ENCODE measurements at regions not wholly inside any gene's neighbourhood (a gene's known extent, or its start where the extent isn't known, plus 50 kb on each side); places are given as distances from the start of the nearest gene placed in this dataset.

GRCh38 chr6:126530775-126531174, 190.9 kb downstream of the CENPW start:
- Histone ChIP-seq H3K9me3 (no peaks in the 10 kb centered on the region), H3K4me3 (replicated peaks in 1 of 3) (no peak overlapping the region), H3K4me1 (no peaks in the 10 kb centered on the region), H3K27me3 (no peaks in the 10 kb centered on the region), H3K27ac (no peak overlapping the region), H3K36me3 (no peaks in the 10 kb centered on the region)
- DNase-seq = no peak
- intact Hi-C loops (cut with DNase I) = no loop called here
- TF ChIP-seq CTCF (IDR thresholded peaks at IDR 0.05) = no peak

DNA sequence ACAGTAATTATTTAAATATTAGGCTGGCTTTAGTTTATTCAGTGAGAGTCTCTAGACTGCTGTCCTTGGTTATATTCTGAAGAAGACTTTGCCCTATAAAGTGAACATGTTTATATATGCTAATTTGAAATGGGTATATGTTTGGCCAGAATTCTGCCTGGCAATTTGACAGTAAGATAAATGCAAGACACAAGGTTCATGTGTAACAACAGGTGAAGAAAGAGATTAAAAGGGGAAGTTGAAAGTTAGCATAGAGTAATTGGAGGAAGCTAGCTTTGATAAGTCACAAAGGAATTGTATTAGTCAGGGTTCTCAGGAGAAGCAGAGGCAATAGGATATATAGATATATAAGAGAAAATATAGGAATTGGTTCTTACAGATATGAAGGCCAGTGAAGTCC, 191.4 kb downstream of the CENPW start:
- Histone ChIP-seq H3K4me1 (no peaks in the 10 kb centered on the region), H3K27me3 (no peaks in the 10 kb centered on the region), H3K4me3 (replicated peaks in 1 of 3) (no peak overlapping the region), H3K9me3 (no peaks in the 10 kb centered on the region), H3K36me3 (no peaks in the 10 kb centered on the region), H3K27ac (no peak overlapping the region)
- intact Hi-C loops (cut with DNase I) = no loop called here
- TF ChIP-seq POLR2A (IDR thresholded peaks at IDR 0.05) (no peak), CTCF (IDR thresholded peaks at IDR 0.05) (no peak)
- DNase-seq = no peak

- Histone ChIP-seq H3K4me3 (replicated peaks in 1 of 3) (no peak overlapping the region), H3K27ac (no peak overlapping the region), H3K27me3 (no peaks in the 10 kb centered on the region), H3K4me1 (no peaks in the 10 kb centered on the region), H3K36me3 (no peaks in the 10 kb centered on the region), H3K9me3 (no peaks in the 10 kb centered on the region)
- WGBS, 2 donors = 87 to 88% methylated on average over 1 of the region's 1 CpG
- intact Hi-C loops (cut with DNase I) = no loop called here
- DNase-seq = no peak
- TF ChIP-seq POLR2A (IDR thresholded peaks at IDR 0.05) (no peak), CTCF (IDR thresholded peaks at IDR 0.05) (no peak)
Measured at GRCh38 chr6:126531840-126532239, 191.9 kb downstream of the CENPW start.

DNA sequence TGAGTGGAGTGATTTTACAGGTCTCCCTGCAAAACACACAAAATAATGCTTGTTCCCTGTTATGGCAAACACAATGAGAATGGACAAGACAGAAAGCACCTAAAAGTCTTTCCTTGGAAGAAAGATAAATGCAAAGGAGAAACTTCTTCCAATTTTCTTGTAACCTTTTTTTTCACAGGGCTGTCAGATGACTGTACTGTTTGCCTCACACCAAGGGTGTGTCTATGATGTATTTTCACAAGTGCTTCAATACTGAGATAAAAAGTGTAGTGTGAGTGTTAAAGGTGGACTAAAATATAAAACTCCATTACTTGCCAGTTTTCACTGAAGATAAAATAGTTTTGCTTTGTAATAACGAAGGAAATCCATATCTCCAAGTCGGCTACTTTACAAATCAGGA, 194.5 kb downstream of the CENPW start:
- intact Hi-C loops (cut with DNase I) = no loop called here
- TF ChIP-seq CTCF (IDR thresholded peaks at IDR 0.05) = no peak
- no peak for TF ChIP-seq POLR2A (IDR thresholded peaks at IDR 0.05)
- no peaks in the 10 kb centered on the region for H3K4me1 ChIP-seq
- no peaks in the 10 kb centered on the region for H3K9me3 ChIP-seq
- no peak for DNase-seq
- WGBS, 2 donors = 85 to 88% methylated on average over 2 of the region's 2 CpGs
- no peak overlapping the region for H3K4me3 ChIP-seq (replicated peaks in 1 of 3)
- no peak overlapping the region for H3K27ac ChIP-seq
- no peaks in the 10 kb centered on the region for H3K36me3 ChIP-seq
- H3K27me3 ChIP-seq = no peaks in the 10 kb centered on the region

GRCh38 chr6:126535138-126535537, 195.2 kb downstream of the CENPW start:
- 74 to 80% methylated on average over 3 of the region's 3 CpGs for WGBS, 2 donors
- H3K27me3 ChIP-seq = no peaks in the 10 kb centered on the region
- no peak overlapping the region for H3K4me3 ChIP-seq (replicated peaks in 1 of 3)
- no peak for TF ChIP-seq POLR2A (IDR thresholded peaks at IDR 0.05)
- no peaks in the 10 kb centered on the region for H3K4me1 ChIP-seq
- DNase-seq = no peak
- intact Hi-C loops (cut with DNase I) = no loop called here
- no peaks in the 10 kb centered on the region for H3K9me3 ChIP-seq
- H3K36me3 ChIP-seq = no peaks in the 10 kb centered on the region
- H3K27ac ChIP-seq = no peak overlapping the region

DNA sequence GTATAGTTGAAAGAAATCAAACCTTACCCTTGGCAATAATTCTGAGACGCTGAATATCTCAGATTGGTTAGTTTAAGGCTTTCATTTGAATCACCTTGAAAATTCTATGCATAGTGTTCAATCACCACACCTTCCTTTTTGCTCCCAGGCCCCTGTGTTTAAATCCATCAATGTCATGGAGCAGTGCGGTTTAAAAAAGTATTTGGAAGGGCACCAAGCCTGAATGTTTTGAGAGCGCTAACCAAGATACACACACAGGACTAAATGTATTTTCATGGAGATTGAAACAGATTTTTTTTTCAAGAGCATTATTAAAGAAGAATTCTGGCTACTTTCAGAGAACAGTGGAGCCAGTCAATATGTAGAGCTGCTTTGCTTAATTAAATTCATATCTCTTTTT, 195.7 kb downstream of the CENPW start:
- Histone ChIP-seq H3K27me3 (no peaks in the 10 kb centered on the region), H3K27ac (no peak overlapping the region), H3K4me3 (replicated peaks in 1 of 3) (no peak overlapping the region), H3K4me1 (no peaks in the 10 kb centered on the region), H3K9me3 (no peaks in the 10 kb centered on the region), H3K36me3 (no peaks in the 10 kb centered on the region)
- no peak for TF ChIP-seq CTCF (IDR thresholded peaks at IDR 0.05)
- TF ChIP-seq POLR2A (IDR thresholded peaks at IDR 0.05) = no peak
- DNase-seq = no peak
- WGBS, 2 donors = 70 to 76% methylated on average over 3 of the region's 3 CpGs
- intact Hi-C loops (cut with DNase I) = no loop called here

Data from thyroid gland (tissue), 4 donors.